ENCODE measurements at regions not wholly inside any gene's neighbourhood (a gene's known extent, or its start where the extent isn't known, plus 50 kb on each side); places are given as distances from the start of the nearest gene placed in this dataset.

DNA sequence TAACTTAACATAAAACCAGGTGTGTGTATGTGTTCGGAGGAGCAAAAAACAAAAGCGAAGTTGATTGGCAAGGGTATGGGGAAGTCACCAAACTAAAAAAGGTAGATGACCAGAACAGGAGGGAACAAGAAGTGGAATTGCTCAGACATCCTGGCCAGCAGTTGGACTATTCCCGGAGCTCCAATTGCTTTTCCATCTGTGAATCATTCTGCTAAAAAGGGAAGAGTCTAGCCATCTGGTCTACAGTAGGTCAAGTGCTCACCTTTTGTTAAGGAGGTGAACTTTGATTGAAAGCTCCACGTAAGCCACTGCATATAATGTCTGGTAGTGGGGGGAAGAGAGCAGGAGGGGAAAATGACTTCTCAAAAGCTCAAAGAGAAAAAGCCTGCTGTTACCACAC is 50.0 kb upstream of the BET1 start:
- Mint-ChIP-seq H3K36me3 (no peaks in the 10 kb centered on the region), H3K4me1 (ENCODE audit: low read depth) (peaks cover 1% of the 10 kb centered on the region), H3K4me3 (no peak overlapping the region), H3K27me3 (peaks cover 5% of the 10 kb centered on the region), H3K9me3 (ENCODE audit: low read depth) (no peaks in the 10 kb centered on the region), H3K27ac (no peak overlapping the region)

DNA sequence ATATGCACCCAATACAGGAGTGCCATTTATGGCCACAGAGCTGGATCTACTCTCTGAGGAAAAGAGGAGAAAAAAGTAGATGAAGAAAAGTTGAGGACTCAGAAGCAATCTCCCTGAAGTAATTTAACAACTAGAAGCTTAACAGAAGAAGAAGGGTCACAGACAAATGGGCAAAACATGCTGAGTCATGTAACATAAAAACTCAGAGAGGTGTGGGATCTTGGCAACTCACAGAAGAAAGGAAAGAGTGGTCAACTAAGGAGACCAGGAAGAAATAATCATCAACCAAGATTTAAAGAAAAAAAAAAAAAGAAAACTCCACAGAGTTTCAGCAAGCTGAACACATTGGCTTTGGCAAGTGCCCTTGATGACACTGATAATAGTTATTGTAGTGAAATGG is 51.8 kb upstream of the BET1 start:
- H3K9me3 Mint-ChIP-seq (ENCODE audit: low read depth) = no peaks in the 10 kb centered on the region
- no peak overlapping the region for H3K27ac Mint-ChIP-seq
- H3K4me1 Mint-ChIP-seq (ENCODE audit: low read depth) = peaks cover 3% of the 10 kb centered on the region
- no peak overlapping the region for H3K4me3 Mint-ChIP-seq
- no peaks in the 10 kb centered on the region for H3K36me3 Mint-ChIP-seq
- H3K27me3 Mint-ChIP-seq = no peaks in the 10 kb centered on the region

DNA sequence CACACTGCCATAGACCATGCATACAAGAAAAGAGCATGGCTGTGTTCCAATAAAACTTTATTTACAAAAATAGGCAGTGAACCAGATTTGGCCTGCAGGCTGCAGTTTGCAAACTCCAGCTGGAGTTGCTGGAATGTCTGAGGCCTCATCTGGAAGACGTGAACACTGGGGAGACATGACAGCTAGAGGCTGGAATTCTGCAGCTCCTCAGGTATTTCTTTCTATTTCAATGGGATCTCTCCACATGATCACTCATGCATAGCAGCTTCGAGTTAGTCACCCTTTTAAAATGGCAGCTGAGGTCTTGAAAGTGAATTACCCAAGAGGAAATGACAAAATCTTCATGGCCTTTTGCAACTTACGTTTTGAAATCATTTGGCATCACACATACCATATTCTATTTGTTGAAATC is 52.6 kb upstream of the BET1 start:
- Mint-ChIP-seq H3K4me1 (ENCODE audit: low read depth) (peaks cover 3% of the 10 kb centered on the region), H3K9me3 (ENCODE audit: low read depth) (no peaks in the 10 kb centered on the region), H3K36me3 (no peaks in the 10 kb centered on the region), H3K27me3 (peaks cover 2% of the 10 kb centered on the region), H3K4me3 (no peak overlapping the region), H3K27ac (no peak overlapping the region)

DNA sequence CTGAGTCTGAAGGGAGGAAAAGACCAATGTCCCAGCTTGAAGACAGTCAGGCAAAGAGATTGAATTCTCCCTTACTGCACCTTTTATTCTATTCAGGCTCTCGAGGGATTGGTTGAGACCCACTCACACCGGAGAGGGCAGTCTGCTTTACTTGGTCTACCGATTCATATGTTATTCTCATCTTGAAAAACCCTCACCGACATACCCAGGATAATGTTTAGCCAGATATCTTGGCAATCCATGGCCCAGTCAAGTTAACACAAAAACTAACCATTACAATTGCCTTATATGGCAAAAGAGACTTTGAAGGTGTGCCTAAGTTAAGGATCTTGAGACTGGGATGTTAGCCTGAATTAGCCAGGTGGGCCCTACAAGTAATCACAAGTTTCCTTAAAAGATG is 53.8 kb upstream of the BET1 start:
- Mint-ChIP-seq H3K4me1 (ENCODE audit: low read depth) (peaks cover 3% of the 10 kb centered on the region), H3K9me3 (ENCODE audit: low read depth) (no peaks in the 10 kb centered on the region), H3K27ac (no peak overlapping the region), H3K36me3 (no peaks in the 10 kb centered on the region), H3K4me3 (no peak overlapping the region), H3K27me3 (peaks cover 7% of the 10 kb centered on the region)

DNA sequence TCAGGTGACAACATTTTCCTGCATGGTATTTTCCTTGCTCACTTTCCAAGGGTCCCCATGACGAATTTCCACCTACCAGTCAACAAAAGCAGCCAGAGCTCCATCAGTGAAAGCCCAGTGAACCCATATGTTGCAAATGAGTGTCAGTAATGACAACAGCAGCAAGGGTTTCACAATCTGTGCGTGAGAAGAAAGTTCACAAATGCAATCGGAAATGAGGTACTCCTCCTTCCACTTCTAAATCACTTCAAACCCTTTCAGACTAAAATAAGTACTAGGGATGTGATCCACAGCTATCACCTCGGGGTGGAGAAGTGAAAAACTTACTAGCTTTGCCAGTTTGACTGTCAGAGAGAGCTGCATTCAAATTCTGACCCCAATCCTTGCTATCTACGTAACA is 55.6 kb upstream of the BET1 start:
- no peaks in the 10 kb centered on the region for H3K36me3 Mint-ChIP-seq
- H3K27ac Mint-ChIP-seq = no peak overlapping the region
- no peak overlapping the region for H3K4me3 Mint-ChIP-seq
- H3K4me1 Mint-ChIP-seq (ENCODE audit: low read depth) = peaks cover 8% of the 10 kb centered on the region
- peaks cover 14% of the 10 kb centered on the region for H3K27me3 Mint-ChIP-seq
- H3K9me3 Mint-ChIP-seq (ENCODE audit: low read depth) = no peaks in the 10 kb centered on the region

DNA sequence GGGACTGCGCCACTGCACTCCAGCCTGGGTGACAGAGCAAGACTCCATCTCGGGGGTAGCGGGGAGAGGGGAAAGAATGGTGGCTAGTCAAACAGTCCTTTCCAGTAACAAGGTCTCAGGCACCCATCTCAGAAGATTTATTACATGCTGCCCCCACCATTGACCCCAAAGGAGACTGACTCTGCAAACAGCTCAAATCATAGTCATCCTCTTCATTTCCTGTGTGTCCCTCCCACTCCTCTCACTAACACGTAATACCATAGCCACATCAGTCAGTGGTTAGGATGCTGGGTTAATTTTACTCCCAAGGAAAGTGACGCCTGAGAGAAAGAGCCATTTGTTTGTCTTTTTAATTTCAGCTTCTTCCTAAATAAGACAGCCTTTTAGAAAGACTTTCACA is 56.6 kb upstream of the BET1 start:
- H3K36me3 Mint-ChIP-seq = no peaks in the 10 kb centered on the region
- peaks cover 16% of the 10 kb centered on the region for H3K27me3 Mint-ChIP-seq
- H3K27ac Mint-ChIP-seq = no peak overlapping the region
- H3K4me1 Mint-ChIP-seq (ENCODE audit: low read depth) = peaks cover 11% of the 10 kb centered on the region
- no peak overlapping the region for H3K4me3 Mint-ChIP-seq
- no peaks in the 10 kb centered on the region for H3K9me3 Mint-ChIP-seq (ENCODE audit: low read depth)

DNA sequence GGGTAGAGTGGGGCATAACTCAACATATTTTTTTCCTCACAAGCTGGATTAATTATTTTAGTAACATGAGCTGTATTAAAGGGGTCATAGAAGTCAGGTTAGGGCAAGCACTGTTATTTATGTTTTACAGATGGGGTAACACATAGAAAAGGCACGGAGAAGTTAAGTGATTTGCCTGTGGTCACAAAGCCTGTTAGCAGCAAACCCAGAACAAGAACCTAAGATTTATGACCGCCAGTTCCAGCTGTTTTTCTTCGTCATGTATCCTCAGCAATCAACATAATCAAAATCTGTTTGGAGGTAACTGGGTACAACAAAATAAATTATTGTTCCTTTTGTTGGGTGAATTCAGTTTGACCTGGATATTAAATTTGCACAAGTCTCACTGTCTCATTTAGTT is 57.2 kb upstream of the BET1 start:
- peaks cover 11% of the 10 kb centered on the region for H3K4me1 Mint-ChIP-seq (ENCODE audit: low read depth)
- no peaks in the 10 kb centered on the region for H3K9me3 Mint-ChIP-seq (ENCODE audit: low read depth)
- H3K4me3 Mint-ChIP-seq = no peak overlapping the region
- no peak overlapping the region for H3K27ac Mint-ChIP-seq
- peaks cover 16% of the 10 kb centered on the region for H3K27me3 Mint-ChIP-seq
- H3K36me3 Mint-ChIP-seq = no peaks in the 10 kb centered on the region

DNA sequence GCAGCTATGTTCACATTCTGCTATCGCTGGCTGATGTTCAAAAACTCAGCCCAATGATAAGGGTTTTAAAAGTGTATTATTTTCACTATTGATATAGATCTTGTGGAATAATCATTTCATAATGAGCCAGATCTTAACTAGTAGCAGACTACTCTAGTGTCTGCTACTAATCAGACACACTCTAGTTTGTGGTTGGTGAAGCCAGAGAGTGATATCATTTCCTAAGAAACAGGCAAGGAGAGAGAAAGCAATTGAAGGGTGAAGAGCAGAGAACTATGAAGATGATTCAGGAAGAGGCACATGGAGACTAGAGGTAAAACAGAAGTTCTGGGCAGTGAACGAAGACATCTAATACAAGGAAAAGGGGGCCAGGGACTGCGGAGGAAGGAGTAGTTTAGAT is 58.2 kb upstream of the BET1 start:
- H3K4me1 Mint-ChIP-seq (ENCODE audit: low read depth) = peaks cover 11% of the 10 kb centered on the region
- H3K36me3 Mint-ChIP-seq = no peaks in the 10 kb centered on the region
- no peak overlapping the region for H3K4me3 Mint-ChIP-seq
- peaks cover 16% of the 10 kb centered on the region for H3K27me3 Mint-ChIP-seq
- H3K9me3 Mint-ChIP-seq (ENCODE audit: low read depth) = no peaks in the 10 kb centered on the region
- H3K27ac Mint-ChIP-seq = no peak overlapping the region

DNA sequence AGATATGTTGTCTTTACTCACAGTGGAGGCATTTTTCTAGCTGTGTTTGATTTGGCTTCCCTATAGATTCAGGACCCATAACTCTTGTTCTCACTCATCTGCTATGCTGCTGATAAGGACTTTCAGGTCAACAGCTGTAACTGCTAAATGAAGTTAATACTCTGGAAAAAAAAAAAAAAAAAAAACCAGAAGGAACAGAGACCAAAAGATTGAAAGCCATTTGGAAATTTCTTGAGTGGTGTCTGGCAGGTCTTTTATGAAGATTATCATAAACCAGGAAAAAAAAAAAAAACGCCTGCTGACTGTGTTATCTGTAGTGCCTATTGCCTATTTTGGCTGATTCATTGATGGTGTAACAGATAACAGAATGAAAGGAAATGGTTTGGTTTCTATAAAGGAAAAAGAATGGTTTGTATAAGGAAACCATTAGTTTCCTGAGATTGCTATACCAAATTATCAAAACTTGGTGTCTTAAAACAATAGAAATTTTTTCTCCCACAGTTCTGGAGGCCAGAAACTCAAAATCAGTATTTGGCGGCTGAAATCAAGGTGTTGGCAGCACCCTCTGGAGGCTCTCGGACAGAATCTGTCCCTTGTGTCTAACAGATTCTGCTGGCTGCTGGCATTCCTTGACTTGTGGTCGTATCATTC is 60.5 kb upstream of the BET1 start:
- no peaks in the 10 kb centered on the region for H3K9me3 Mint-ChIP-seq (ENCODE audit: low read depth)
- H3K27ac Mint-ChIP-seq = no peak overlapping the region
- no peaks in the 10 kb centered on the region for H3K36me3 Mint-ChIP-seq
- no peak overlapping the region for H3K4me3 Mint-ChIP-seq
- peaks cover 11% of the 10 kb centered on the region for H3K4me1 Mint-ChIP-seq (ENCODE audit: low read depth)
- H3K27me3 Mint-ChIP-seq = peaks cover 26% of the 10 kb centered on the region

DNA sequence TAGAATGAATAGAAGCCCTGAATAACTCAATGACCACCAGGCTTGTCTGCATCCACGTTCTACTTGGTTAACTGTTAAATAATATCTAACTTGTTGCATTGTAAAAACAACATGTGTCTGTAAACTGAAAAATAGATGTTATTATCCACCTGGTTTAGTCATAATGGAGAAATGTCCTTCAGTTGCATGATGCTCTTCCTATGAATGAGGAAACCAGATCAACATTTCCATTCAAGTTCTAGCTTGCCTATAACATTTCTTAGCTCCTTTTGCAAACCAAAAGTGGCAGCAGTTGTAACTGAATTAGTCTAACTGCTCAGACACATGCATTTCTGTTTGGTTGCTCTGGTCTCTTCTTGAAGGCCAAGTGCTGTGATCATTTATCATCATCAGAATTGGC is 62.9 kb upstream of the BET1 start:
- peaks cover 26% of the 10 kb centered on the region for H3K27me3 Mint-ChIP-seq
- H3K4me1 Mint-ChIP-seq (ENCODE audit: low read depth) = peaks cover 8% of the 10 kb centered on the region
- no peak overlapping the region for H3K27ac Mint-ChIP-seq
- no peaks in the 10 kb centered on the region for H3K36me3 Mint-ChIP-seq
- no peaks in the 10 kb centered on the region for H3K9me3 Mint-ChIP-seq (ENCODE audit: low read depth)
- no peak overlapping the region for H3K4me3 Mint-ChIP-seq

DNA sequence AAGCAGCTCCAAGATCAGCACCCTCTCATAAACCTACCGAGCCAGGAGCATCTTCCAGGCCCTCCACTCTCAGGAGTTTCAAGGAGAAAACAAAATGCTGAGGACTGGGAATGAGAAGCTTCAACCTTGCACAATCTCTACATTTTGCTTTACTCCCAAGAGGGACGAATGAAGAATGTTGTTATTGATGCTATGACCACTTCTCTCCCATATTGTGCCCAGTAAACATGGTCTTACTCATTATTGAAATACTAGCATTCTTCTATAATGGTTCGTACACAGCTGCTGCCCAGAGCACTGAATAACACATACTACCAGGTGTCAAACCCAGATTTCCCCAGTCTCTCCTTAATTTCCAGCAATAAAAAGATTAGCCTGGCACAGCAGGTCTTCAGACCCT is 63.4 kb upstream of the BET1 start:
- Mint-ChIP-seq H3K27me3 (peaks cover 22% of the 10 kb centered on the region), H3K9me3 (ENCODE audit: low read depth) (no peaks in the 10 kb centered on the region), H3K4me3 (no peak overlapping the region), H3K36me3 (no peaks in the 10 kb centered on the region), H3K27ac (no peak overlapping the region), H3K4me1 (ENCODE audit: low read depth) (peaks cover 8% of the 10 kb centered on the region)

DNA sequence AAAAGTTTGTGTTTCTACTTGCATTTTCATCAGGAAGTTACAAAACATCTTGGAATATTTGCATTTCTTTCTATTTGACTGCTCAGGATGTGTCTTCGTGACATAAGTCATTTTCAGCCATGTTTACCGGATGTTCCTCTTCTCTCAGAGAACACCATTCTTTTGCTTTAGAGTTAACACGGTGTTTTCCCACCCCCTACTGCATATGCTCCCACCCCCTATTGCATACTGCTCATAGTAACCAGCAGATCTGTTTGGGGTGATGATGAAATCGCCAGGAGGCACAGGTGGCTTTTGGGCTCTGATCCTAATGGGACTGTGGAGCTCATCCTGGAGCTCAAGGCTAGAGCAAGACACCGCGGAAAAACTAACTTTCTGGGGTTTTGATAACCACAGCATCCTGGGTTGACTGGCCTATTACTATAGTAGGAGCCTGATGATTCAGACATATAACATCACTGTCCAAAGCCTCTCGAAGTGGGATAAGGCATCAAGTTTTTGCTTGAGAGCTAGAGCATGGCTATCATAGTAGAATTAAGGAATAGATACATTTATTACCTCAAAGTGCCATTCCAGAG is 65.1 kb upstream of the BET1 start:
- peaks cover 17% of the 10 kb centered on the region for H3K27me3 Mint-ChIP-seq
- H3K27ac Mint-ChIP-seq = no peak overlapping the region
- H3K4me3 Mint-ChIP-seq = no peak overlapping the region
- H3K9me3 Mint-ChIP-seq (ENCODE audit: low read depth) = no peaks in the 10 kb centered on the region
- H3K36me3 Mint-ChIP-seq = no peaks in the 10 kb centered on the region
- H3K4me1 Mint-ChIP-seq (ENCODE audit: low read depth) = peaks cover 8% of the 10 kb centered on the region

DNA sequence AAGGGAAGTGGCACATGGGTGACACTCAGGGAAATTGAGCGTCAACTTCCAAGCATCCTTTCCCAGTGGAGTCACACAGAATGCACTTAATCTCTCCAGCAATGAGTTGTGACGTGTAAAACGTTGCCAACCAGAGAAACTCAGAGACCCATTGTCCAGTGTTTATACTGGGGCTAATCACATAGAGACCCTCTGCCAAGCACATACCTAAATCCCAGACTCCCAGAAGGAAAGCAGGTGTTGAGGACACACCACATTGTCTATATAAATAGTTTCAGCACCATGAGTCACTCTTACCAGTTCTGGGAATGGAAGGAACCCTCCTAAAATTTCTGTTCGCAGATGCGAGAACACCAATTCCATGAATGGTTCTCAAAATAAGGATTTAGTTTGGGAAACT is 76.4 kb upstream of the BET1 start:
- no peaks in the 10 kb centered on the region for H3K36me3 Mint-ChIP-seq
- no peaks in the 10 kb centered on the region for H3K4me1 Mint-ChIP-seq (ENCODE audit: low read depth)
- no peak overlapping the region for H3K4me3 Mint-ChIP-seq
- no peak overlapping the region for H3K27ac Mint-ChIP-seq
- H3K9me3 Mint-ChIP-seq (ENCODE audit: low read depth) = no peaks in the 10 kb centered on the region
- H3K27me3 Mint-ChIP-seq = peaks cover 2% of the 10 kb centered on the region

DNA sequence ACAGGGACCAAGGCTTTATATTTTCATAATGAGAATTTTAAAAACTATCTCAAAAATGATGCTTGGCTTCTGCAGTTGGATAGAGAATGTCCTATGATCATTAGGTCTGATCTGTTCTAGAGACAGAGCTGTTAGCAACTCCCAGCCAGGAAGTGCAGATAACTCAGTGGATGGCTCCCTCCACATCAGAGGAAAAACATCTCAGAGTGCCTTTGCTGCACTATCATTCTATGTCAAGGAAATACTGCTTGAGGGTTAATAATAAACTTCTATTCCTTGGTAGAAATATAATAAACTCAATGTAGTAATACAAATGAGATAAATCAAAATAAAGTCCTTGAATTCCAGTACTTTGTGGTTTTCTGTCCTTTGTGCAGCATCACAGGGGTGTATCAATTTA is 78.0 kb upstream of the BET1 start:
- no peaks in the 10 kb centered on the region for H3K9me3 Mint-ChIP-seq (ENCODE audit: low read depth)
- H3K27me3 Mint-ChIP-seq = peaks cover 2% of the 10 kb centered on the region
- no peaks in the 10 kb centered on the region for H3K36me3 Mint-ChIP-seq
- no peak overlapping the region for H3K27ac Mint-ChIP-seq
- no peaks in the 10 kb centered on the region for H3K4me1 Mint-ChIP-seq (ENCODE audit: low read depth)
- H3K4me3 Mint-ChIP-seq = no peak overlapping the region

DNA sequence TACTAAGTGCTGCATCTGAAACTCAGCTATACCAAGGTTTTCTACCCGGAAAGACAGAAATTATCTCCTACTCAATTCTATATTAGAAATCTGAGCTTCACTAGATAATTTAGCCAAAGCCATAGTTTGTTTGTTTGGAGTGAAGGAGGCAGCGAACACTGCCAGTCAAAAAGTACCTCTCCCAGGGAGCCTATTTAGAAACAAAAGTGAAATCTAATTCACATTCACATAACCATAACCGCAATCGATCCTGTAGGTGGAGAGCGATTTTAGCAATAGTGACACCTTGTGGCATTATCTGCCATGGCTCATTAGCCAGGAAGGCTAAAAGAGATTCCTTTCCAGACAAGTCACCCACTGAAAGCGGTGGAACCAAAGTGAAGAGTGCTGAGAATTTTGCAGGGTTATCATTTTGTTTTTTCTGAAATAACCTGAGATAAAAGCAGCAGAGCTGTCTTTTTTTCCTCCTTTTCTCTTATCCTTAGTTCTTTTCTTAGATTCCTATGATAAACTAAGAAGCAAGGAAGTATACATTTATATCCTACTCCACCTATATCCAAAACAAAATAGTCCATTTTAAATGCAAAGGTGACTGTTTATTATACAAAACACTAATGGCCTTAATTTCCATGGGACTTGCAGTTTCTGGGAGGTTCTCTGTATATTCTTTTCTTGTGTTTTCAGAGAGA is 83.7 kb upstream of the BET1 start:
- H3K4me1 Mint-ChIP-seq (ENCODE audit: low read depth) = peaks cover 6% of the 10 kb centered on the region
- H3K36me3 Mint-ChIP-seq = no peaks in the 10 kb centered on the region
- peaks cover 13% of the 10 kb centered on the region for H3K27me3 Mint-ChIP-seq
- peak overlapping the region; percentile 68 for H3K4me3 Mint-ChIP-seq
- no peaks in the 10 kb centered on the region for H3K9me3 Mint-ChIP-seq (ENCODE audit: low read depth)
- H3K27ac Mint-ChIP-seq = no peak overlapping the region

DNA sequence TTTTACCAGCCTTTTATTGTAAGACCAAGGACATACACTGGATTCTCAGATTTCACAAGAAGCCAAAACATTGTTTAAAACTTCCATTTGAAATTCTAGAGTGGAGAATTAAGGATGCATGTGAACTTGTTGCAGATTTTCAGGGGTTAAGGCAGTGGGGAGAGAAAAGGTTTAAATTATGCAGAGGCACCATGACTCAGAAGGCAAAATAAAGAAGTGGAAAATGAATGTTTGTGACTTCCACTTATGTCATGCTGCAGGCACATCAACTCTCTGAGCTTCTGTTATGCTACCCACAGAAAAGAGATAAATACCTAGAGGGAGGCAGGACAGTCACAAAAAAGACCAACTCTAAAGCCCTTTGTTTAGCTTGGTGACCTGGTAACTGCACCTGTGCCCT is 84.4 kb upstream of the BET1 start:
- no peaks in the 10 kb centered on the region for H3K9me3 Mint-ChIP-seq (ENCODE audit: low read depth)
- H3K27ac Mint-ChIP-seq = no peak overlapping the region
- peaks cover 6% of the 10 kb centered on the region for H3K4me1 Mint-ChIP-seq (ENCODE audit: low read depth)
- H3K4me3 Mint-ChIP-seq = no peak overlapping the region
- H3K27me3 Mint-ChIP-seq = peaks cover 17% of the 10 kb centered on the region
- H3K36me3 Mint-ChIP-seq = no peaks in the 10 kb centered on the region

All from activated naive CD8-positive, alpha-beta T cell (primary cell).